Uterus (tissue), 2 donors: ENCODE measurements at regions not wholly inside any gene's neighbourhood (a gene's known extent, or its start where the extent isn't known, plus 50 kb on each side); places are given as distances from the start of the nearest gene placed in this dataset.

Source experiments
- CTCF ChIP-seq, 4 experiments: fragments of 200-600 bp in 2 of 4; fragments of 450-650 bp in 2 of 4; sonication (generic) in 2 of 4; IDR thresholded peaks; one replicate each; pipeline ENCODE4 v1.5.1; 2016 to 2019; ENCODE audit warnings: antibody characterized with exemption in 4 of 4, mild to moderate bottlenecking in 2 of 4, moderate library complexity in 1 of 4
- POLR2A ChIP-seq, 2 donors: fragments of 450-650 bp; IDR thresholded peaks; one replicate each; pipeline ENCODE4 v1.6.1; 2016; ENCODE audit warnings: antibody characterized with exemption in 2 of 2, mild to moderate bottlenecking in 1 of 2, moderate library complexity in 1 of 2

GRCh38 chr4:35730414-35730813, 513.9 kb downstream of the ARAP2 start:
- TF ChIP-seq CTCF (IDR thresholded peaks at IDR 0.05) (no peak), POLR2A (IDR thresholded peaks at IDR 0.05) (no peak)
